ENCODE measurements at regions not wholly inside any gene's neighbourhood (a gene's known extent, or its start where the extent isn't known, plus 50 kb on each side); places are given as distances from the start of the nearest gene placed in this dataset.

GRCh38 chr7:54701982-54702381 lies 57.0 kb downstream of the SEC61G start:
- Histone ChIP-seq H3K36me3 (ENCODE audit: control insufficient read depth, insufficient read depth, low read length) (no peaks in the 10 kb centered on the region), H3K4me3 (ENCODE audit: low read length) (no peak overlapping the region), H3K9ac (ENCODE audit: extremely low read depth, low read length, poor library complexity, severe bottlenecking) (no peak overlapping the region), H3K27me3 (ENCODE audit: control insufficient read depth, insufficient read depth, low read length, poor library complexity, severe bottlenecking) (no peaks in the 10 kb centered on the region), H3K4me1 (ENCODE audit: control insufficient read depth, insufficient read depth, low read length) (no peaks in the 10 kb centered on the region), H3K9me3 (ENCODE audit: control insufficient read depth, low read length) (no peaks in the 10 kb centered on the region), H3K27ac (ENCODE audit: low read depth, low read length) (no peak overlapping the region)
- WGBS, 2 experiments (ENCODE audit: insufficient coverage in 1 of 2, insufficient read length in 1 of 2), result 91 to 100% methylated on average over 2 to 8 of the region's 8 CpGs
- no peak for DNase-seq
- Mint-ChIP-seq H3K4me1 (no peaks in the 10 kb centered on the region), H3K4me3 (no peak overlapping the region), H3K36me3 (ENCODE audit: low read depth) (no peaks in the 10 kb centered on the region), H3K9me3 (no peaks in the 10 kb centered on the region), H3K27me3 (ENCODE audit: insufficient read depth) (no peaks in the 10 kb centered on the region), H3K27ac (no peak overlapping the region)
- no peak for TF ChIP-seq CTCF (conservative IDR thresholded peaks at IDR 0.05)

DNA sequence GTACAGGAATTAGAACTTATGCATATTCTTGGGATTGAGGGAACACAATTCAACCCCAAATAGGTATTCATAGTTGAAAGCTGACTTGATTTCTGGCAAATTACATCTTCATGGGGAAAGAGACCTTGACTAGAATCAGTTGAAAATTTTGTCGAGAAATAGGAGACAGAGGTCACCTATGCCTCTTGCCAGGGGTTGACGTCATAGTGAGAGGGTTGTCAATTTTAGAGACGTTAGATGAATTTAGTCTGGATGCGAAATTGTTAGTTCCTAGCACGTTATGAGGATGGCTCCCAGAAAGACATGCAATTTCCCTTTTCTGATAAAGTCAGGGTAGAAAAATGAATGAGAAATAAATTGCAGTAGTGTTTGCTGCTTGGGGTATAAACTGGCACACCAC lies 59.3 kb downstream of the SEC61G start:
- H3K9me3 Mint-ChIP-seq, result no peaks in the 10 kb centered on the region
- no peaks in the 10 kb centered on the region for H3K27me3 Mint-ChIP-seq (ENCODE audit: insufficient read depth)
- Histone ChIP-seq H3K4me1 (ENCODE audit: control insufficient read depth, insufficient read depth, low read length) (no peaks in the 10 kb centered on the region), H3K36me3 (ENCODE audit: control insufficient read depth, insufficient read depth, low read length) (no peaks in the 10 kb centered on the region), H3K9ac (ENCODE audit: extremely low read depth, low read length, poor library complexity, severe bottlenecking) (no peak overlapping the region), H3K9me3 (ENCODE audit: control insufficient read depth, low read length) (no peaks in the 10 kb centered on the region), H3K27me3 (ENCODE audit: control insufficient read depth, insufficient read depth, low read length, poor library complexity, severe bottlenecking) (no peaks in the 10 kb centered on the region), H3K27ac (ENCODE audit: low read depth, low read length) (no peak overlapping the region), H3K4me3 (ENCODE audit: low read length) (no peak overlapping the region)
- H3K4me1 Mint-ChIP-seq, result no peaks in the 10 kb centered on the region
- no peak for TF ChIP-seq CTCF (conservative IDR thresholded peaks at IDR 0.05)
- H3K27ac Mint-ChIP-seq, result no peak overlapping the region
- DNase-seq, result no peak
- 94 to 96% methylated on average over 5 of the region's 5 CpGs for WGBS, 2 experiments (ENCODE audit: insufficient coverage in 1 of 2, insufficient read length in 1 of 2)
- no peak overlapping the region for H3K4me3 Mint-ChIP-seq
- no peaks in the 10 kb centered on the region for H3K36me3 Mint-ChIP-seq (ENCODE audit: low read depth)

- H3K4me1 ChIP-seq (ENCODE audit: control insufficient read depth, insufficient read depth, low read length), result no peaks in the 10 kb centered on the region
- H3K27ac ChIP-seq (ENCODE audit: low read depth, low read length), result no peak overlapping the region
- no peak for TF ChIP-seq CTCF (conservative IDR thresholded peaks at IDR 0.05)
- Mint-ChIP-seq H3K4me3 (no peak overlapping the region), H3K27ac (no peak overlapping the region), H3K9me3 (no peaks in the 10 kb centered on the region), H3K4me1 (no peaks in the 10 kb centered on the region), H3K27me3 (ENCODE audit: insufficient read depth) (no peaks in the 10 kb centered on the region), H3K36me3 (ENCODE audit: low read depth) (no peaks in the 10 kb centered on the region)
- H3K36me3 ChIP-seq (ENCODE audit: control insufficient read depth, insufficient read depth, low read length), result no peaks in the 10 kb centered on the region
- 93 to 95% methylated on average over 25 to 32 of the region's 32 CpGs for WGBS, 2 experiments (ENCODE audit: insufficient coverage in 1 of 2, insufficient read length in 1 of 2)
- H3K27me3 ChIP-seq (ENCODE audit: control insufficient read depth, insufficient read depth, low read length, poor library complexity, severe bottlenecking), result no peaks in the 10 kb centered on the region
- no peak overlapping the region for H3K4me3 ChIP-seq (ENCODE audit: low read length)
- H3K9ac ChIP-seq (ENCODE audit: extremely low read depth, low read length, poor library complexity, severe bottlenecking), result no peak overlapping the region
- DNase-seq, result no peak
- no peaks in the 10 kb centered on the region for H3K9me3 ChIP-seq (ENCODE audit: control insufficient read depth, low read length)
Observed at GRCh38 chr7:54697659-54698186, 61.3 kb downstream of the SEC61G start.
